DOHH2 (cell line): ENCODE measurements at regions not wholly inside any gene's neighbourhood (a gene's known extent, or its start where the extent isn't known, plus 50 kb on each side); places are given as distances from the start of the nearest gene placed in this dataset.
"Not testable (repeated sequence)": the region's sequence is repeated elsewhere in the genome, so short reads cannot be mapped to it uniquely, and the experiment has no call there.

Experiments
- H3F3A ChIP-seq: fragments of 200-600 bp; sonication (generic), shearing (Covaris generic); 2 replicates; pipeline ENCODE4 v1.6.0; 2016; ENCODE audit warnings: antibody characterized with exemption, mild to moderate bottlenecking; ENCODE audit not compliant: control insufficient read depth, insufficient read depth
- H3K27ac ChIP-seq: fragments of 200-600 bp; sonication (generic); 2 replicates; pipeline ENCODE4 v1.5.1; 2014; ENCODE audit warnings: low read depth, mild to moderate bottlenecking, low read length, moderate library complexity
- H3K27me3 ChIP-seq: fragments of 200-600 bp; sonication (generic); 2 replicates; pipeline ENCODE4 v1.6.1; 2014; ENCODE audit warnings: mild to moderate bottlenecking, low read length, mixed read lengths; ENCODE audit not compliant: control insufficient read depth
- H3K36me3 ChIP-seq: fragments of 200-600 bp; sonication (generic); 2 replicates; pipeline ENCODE4 v1.6.1; 2014; ENCODE audit warnings: mild to moderate bottlenecking, low read length, moderate library complexity, mixed read lengths; ENCODE audit not compliant: control insufficient read depth
- H3K4me1 ChIP-seq: fragments of 200-600 bp; sonication (generic); 2 replicates; pipeline ENCODE4 v1.6.1; 2014; ENCODE audit warnings: mild to moderate bottlenecking, low read length, mixed read lengths; ENCODE audit not compliant: control insufficient read depth
- H3K4me2 ChIP-seq: fragments of 200-600 bp; sonication (generic); 2 replicates; pipeline ENCODE4 v1.6.0; 2014; ENCODE audit warnings: mild to moderate bottlenecking, low read length, moderate library complexity
- H3K4me3 ChIP-seq: fragments of 200-600 bp; sonication (generic); 2 replicates; pipeline ENCODE4 v1.5.1; 2014; ENCODE audit warnings: mild to moderate bottlenecking, low read length, mixed read lengths
- H3K79me2 ChIP-seq: fragments of 200-600 bp; sonication (generic); 2 replicates; pipeline ENCODE4 v1.6.1; 2014; ENCODE audit warnings: mild to moderate bottlenecking, low read length, mixed read lengths; ENCODE audit not compliant: control insufficient read depth
- H3K9me2 ChIP-seq: fragments of 200-600 bp; sonication (generic); replicated peaks from 2 replicates; pipeline ENCODE4 v1.6.1; 2014; ENCODE audit warnings: mild to moderate bottlenecking, low read length, mixed read lengths; ENCODE audit not compliant: control insufficient read depth
- H3K9me3 ChIP-seq: fragments of 200-600 bp; sonication (generic); 2 replicates; pipeline ENCODE4 v1.6.1; 2014; ENCODE audit warnings: antibody characterized with exemption, low read length, mixed read lengths; ENCODE audit not compliant: control insufficient read depth, insufficient read depth
- H4K20me1 ChIP-seq: fragments of 200-600 bp; sonication (generic); 2 replicates; pipeline ENCODE4 v1.6.0; 2014; ENCODE audit warnings: low read depth, mild to moderate bottlenecking, antibody characterized with exemption, low read length, moderate library complexity; ENCODE audit not compliant: control insufficient read depth, insufficient read depth
- EZH2phosphoT487 ChIP-seq: fragments of 200-600 bp; sonication (generic); IDR thresholded peaks from 2 replicates; pipeline ENCODE4 v1.6.1; 2017; ENCODE audit warnings: borderline replicate concordance, mild to moderate bottlenecking, antibody characterized with exemption, low read length, moderate library complexity, mixed read lengths
- TF ChIP-seq, protein P1 (sequence below): fragments of 200-600 bp; sonication (generic); IDR thresholded peaks from one replicate; pipeline ENCODE4 v1.5.1; 2014; ENCODE audit warnings: antibody characterized with exemption, mild to moderate bottlenecking, low read depth, low read length; ENCODE audit not compliant: poor library complexity, severe bottlenecking

DNA sequence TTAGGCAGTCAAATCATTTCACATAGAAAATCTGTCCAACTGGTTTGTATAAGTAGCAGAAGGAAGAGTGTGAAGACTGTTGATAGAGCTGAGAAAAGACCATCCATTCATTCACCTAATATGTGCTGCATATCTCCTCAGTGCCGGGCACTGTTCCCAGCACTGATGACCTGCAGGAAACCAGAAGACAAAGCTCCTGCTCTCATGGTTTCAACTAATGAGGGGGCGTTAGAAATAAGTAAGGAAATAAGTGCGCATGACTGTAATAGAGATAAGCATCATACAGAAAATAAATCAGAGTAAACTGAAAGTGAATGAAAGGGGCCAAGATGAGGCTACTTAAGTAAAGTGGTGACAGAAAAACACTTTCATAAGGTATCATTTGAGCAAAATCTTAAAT, 427.5 kb upstream of the CDH20 start:
- TF ChIP-seq EZH2phosphoT487, result no peak
- TF ChIP-seq, protein P1, sequence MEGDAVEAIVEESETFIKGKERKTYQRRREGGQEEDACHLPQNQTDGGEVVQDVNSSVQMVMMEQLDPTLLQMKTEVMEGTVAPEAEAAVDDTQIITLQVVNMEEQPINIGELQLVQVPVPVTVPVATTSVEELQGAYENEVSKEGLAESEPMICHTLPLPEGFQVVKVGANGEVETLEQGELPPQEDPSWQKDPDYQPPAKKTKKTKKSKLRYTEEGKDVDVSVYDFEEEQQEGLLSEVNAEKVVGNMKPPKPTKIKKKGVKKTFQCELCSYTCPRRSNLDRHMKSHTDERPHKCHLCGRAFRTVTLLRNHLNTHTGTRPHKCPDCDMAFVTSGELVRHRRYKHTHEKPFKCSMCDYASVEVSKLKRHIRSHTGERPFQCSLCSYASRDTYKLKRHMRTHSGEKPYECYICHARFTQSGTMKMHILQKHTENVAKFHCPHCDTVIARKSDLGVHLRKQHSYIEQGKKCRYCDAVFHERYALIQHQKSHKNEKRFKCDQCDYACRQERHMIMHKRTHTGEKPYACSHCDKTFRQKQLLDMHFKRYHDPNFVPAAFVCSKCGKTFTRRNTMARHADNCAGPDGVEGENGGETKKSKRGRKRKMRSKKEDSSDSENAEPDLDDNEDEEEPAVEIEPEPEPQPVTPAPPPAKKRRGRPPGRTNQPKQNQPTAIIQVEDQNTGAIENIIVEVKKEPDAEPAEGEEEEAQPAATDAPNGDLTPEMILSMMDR, result no peak
- Histone ChIP-seq H3K9me2 (no peaks in the 10 kb centered on the region), H3K27ac (no peak overlapping the region), H3K36me3 (no peaks in the 10 kb centered on the region), H3K4me3 (no peak overlapping the region), H4K20me1 (no peaks in the 10 kb centered on the region), H3K9me3 (no peaks in the 10 kb centered on the region), H3F3A (no peaks in the 10 kb centered on the region), H3K79me2 (no peaks in the 10 kb centered on the region), H3K4me1 (no peaks in the 10 kb centered on the region), H3K4me2 (no peak overlapping the region), H3K27me3 (no peaks in the 10 kb centered on the region)

GRCh38 chr18:60910534-60910933, 422.7 kb upstream of the CDH20 start:
- Histone ChIP-seq H3K4me2 (no peak overlapping the region), H4K20me1 (no peaks in the 10 kb centered on the region), H3K4me1 (no peaks in the 10 kb centered on the region), H3K27ac (no peak overlapping the region), H3K4me3 (no peak overlapping the region), H3K27me3 (no peaks in the 10 kb centered on the region), H3K79me2 (no peaks in the 10 kb centered on the region), H3F3A (no peaks in the 10 kb centered on the region), H3K9me3 (no peaks in the 10 kb centered on the region), H3K9me2 (no peaks in the 10 kb centered on the region), H3K36me3 (no peaks in the 10 kb centered on the region)
- TF ChIP-seq, protein P1, result no peak
- TF ChIP-seq EZH2phosphoT487, result no peak

GRCh38 chr18:60911504-60911903, 421.7 kb upstream of the CDH20 start:
- H3K36me3 ChIP-seq, result no peaks in the 10 kb centered on the region
- H3K79me2 ChIP-seq, result no peaks in the 10 kb centered on the region
- no peaks in the 10 kb centered on the region for H4K20me1 ChIP-seq
- H3K27me3 ChIP-seq, result no peaks in the 10 kb centered on the region
- no peaks in the 10 kb centered on the region for H3K9me3 ChIP-seq
- H3K27ac ChIP-seq, result no peak overlapping the region
- TF ChIP-seq, protein P1, result no peak
- TF ChIP-seq EZH2phosphoT487, result no peak
- H3F3A ChIP-seq, result no peaks in the 10 kb centered on the region
- H3K4me1 ChIP-seq, result no peaks in the 10 kb centered on the region
- H3K4me2 ChIP-seq, result no peak overlapping the region
- no peak overlapping the region for H3K4me3 ChIP-seq
- H3K9me2 ChIP-seq, result no peaks in the 10 kb centered on the region

DNA sequence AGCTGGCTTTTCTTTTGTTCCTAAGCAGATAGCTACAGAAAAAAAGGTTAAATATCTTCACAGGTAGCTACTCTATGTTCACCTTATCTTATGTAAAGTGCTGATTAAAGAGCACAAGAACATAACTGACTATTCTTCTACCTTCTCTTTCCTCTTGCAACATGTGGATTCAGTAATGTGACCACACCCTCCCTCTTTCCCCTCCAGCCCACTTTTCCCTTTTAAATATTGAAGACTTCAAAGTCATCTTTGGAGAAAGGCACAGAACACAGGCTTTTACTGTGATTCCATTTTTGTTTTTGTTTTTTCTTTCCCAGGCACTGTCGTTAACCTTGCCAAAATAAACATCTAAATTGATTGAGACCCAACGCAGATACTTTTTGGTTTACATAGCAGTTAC, 418.1 kb upstream of the CDH20 start:
- no peaks in the 10 kb centered on the region for H3K9me3 ChIP-seq
- H3K4me3 ChIP-seq, result no peak overlapping the region
- no peaks in the 10 kb centered on the region for H4K20me1 ChIP-seq
- H3F3A ChIP-seq, result no peaks in the 10 kb centered on the region
- no peaks in the 10 kb centered on the region for H3K36me3 ChIP-seq
- no peak overlapping the region for H3K27ac ChIP-seq
- H3K4me2 ChIP-seq, result no peak overlapping the region
- no peaks in the 10 kb centered on the region for H3K9me2 ChIP-seq
- TF ChIP-seq, protein P1, result no peak
- H3K79me2 ChIP-seq, result no peaks in the 10 kb centered on the region
- no peaks in the 10 kb centered on the region for H3K27me3 ChIP-seq
- H3K4me1 ChIP-seq, result no peaks in the 10 kb centered on the region

DNA sequence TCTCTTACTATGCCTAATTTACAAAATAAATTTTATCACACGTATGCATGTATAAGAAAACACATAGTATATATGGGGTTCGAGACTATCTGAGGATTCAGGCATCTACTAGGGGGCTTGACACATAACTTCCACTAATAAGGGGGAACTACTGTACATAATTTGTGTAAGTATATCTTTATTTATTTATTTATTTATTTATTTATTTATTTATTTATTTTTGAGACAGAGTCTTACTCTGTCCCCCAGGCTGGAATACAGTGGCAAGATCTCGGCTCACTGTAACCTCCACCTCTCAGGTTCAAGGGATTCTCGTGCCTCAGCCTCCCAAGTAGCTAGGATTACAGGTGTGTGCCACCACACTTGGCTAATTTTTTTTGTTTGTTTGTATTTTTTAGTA, 414.4 kb upstream of the CDH20 start:
- H3K4me3 ChIP-seq, H3K4me2 ChIP-seq, H3K9me2 ChIP-seq, H3K27ac ChIP-seq, H3F3A ChIP-seq, H3K79me2 ChIP-seq, H4K20me1 ChIP-seq, H3K27me3 ChIP-seq, H3K36me3 ChIP-seq, H3K4me1 ChIP-seq, H3K9me3 ChIP-seq: not testable (repeated sequence)
